ENCODE measurements at regions not wholly inside any gene's neighbourhood (a gene's known extent, or its start where the extent isn't known, plus 50 kb on each side); places are given as distances from the start of the nearest gene placed in this dataset.

- DNase-seq (ENCODE audit: low spot score) = peak; percentile 47
- in situ Hi-C loops (cut with MboI; ENCODE audit: low sequenced_read_pairs, unreplicated experiment) = no loop called here
- TF ChIP-seq CTCF (IDR thresholded peaks at IDR 0.05; ENCODE audit: borderline replicate concordance, control extremely low read depth, extremely low read depth, insufficient read depth, missing control alignments) = no peak
Observed at GRCh38 chr3:181906338-181906737, 194.6 kb downstream of the SOX2 start.

- DNase-seq (ENCODE audit: low spot score) = no peak
- in situ Hi-C loops (cut with MboI; ENCODE audit: low sequenced_read_pairs, unreplicated experiment) = no loop called here
- no peak for TF ChIP-seq CTCF (IDR thresholded peaks at IDR 0.05; ENCODE audit: borderline replicate concordance, control extremely low read depth, extremely low read depth, insufficient read depth, missing control alignments)
Observed at GRCh38 chr3:181909241-181909640, 197.5 kb downstream of the SOX2 start.

- DNase-seq (ENCODE audit: low spot score) = no peak
- no peak for TF ChIP-seq CTCF (IDR thresholded peaks at IDR 0.05; ENCODE audit: borderline replicate concordance, control extremely low read depth, extremely low read depth, insufficient read depth, missing control alignments)
- in situ Hi-C loops (cut with MboI; ENCODE audit: low sequenced_read_pairs, unreplicated experiment) = no loop called here
Observed at GRCh38 chr3:181912384-181912783, 200.7 kb downstream of the SOX2 start.

GRCh38 chr3:181913254-181913653 lies 201.5 kb downstream of the SOX2 start:
- in situ Hi-C loops (cut with MboI; ENCODE audit: low sequenced_read_pairs, unreplicated experiment) = no loop called here
- TF ChIP-seq CTCF (IDR thresholded peaks at IDR 0.05; ENCODE audit: borderline replicate concordance, control extremely low read depth, extremely low read depth, insufficient read depth, missing control alignments) = no peak
- no peak for DNase-seq (ENCODE audit: low spot score)

- in situ Hi-C loops (cut with MboI; ENCODE audit: low sequenced_read_pairs, unreplicated experiment) = no loop called here
- TF ChIP-seq CTCF (IDR thresholded peaks at IDR 0.05; ENCODE audit: borderline replicate concordance, control extremely low read depth, extremely low read depth, insufficient read depth, missing control alignments) = no peak
- no peak for DNase-seq (ENCODE audit: low spot score)
Observed at GRCh38 chr3:181915551-181915950, 203.8 kb downstream of the SOX2 start.

GRCh38 chr3:181916013-181916412 lies 204.3 kb downstream of the SOX2 start:
- no peak for TF ChIP-seq CTCF (IDR thresholded peaks at IDR 0.05; ENCODE audit: borderline replicate concordance, control extremely low read depth, extremely low read depth, insufficient read depth, missing control alignments)
- in situ Hi-C loops (cut with MboI; ENCODE audit: low sequenced_read_pairs, unreplicated experiment) = no loop called here
- no peak for DNase-seq (ENCODE audit: low spot score)

- DNase-seq (ENCODE audit: low spot score) = no peak
- TF ChIP-seq CTCF (IDR thresholded peaks at IDR 0.05; ENCODE audit: borderline replicate concordance, control extremely low read depth, extremely low read depth, insufficient read depth, missing control alignments) = no peak
- in situ Hi-C loops (cut with MboI; ENCODE audit: low sequenced_read_pairs, unreplicated experiment) = no loop called here
Observed at GRCh38 chr3:181917027-181917426, 205.3 kb downstream of the SOX2 start.
